Astrocyte of the hippocampus (primary cell): ENCODE measurements at regions not wholly inside any gene's neighbourhood (a gene's known extent, or its start where the extent isn't known, plus 50 kb on each side); places are given as distances from the start of the nearest gene placed in this dataset.

Source experiments
- DNase-seq: peaks from one replicate; pipeline ENCODE4 v3.0.0; 2011; ENCODE audit warnings: low read depth, low spot score

DNA sequence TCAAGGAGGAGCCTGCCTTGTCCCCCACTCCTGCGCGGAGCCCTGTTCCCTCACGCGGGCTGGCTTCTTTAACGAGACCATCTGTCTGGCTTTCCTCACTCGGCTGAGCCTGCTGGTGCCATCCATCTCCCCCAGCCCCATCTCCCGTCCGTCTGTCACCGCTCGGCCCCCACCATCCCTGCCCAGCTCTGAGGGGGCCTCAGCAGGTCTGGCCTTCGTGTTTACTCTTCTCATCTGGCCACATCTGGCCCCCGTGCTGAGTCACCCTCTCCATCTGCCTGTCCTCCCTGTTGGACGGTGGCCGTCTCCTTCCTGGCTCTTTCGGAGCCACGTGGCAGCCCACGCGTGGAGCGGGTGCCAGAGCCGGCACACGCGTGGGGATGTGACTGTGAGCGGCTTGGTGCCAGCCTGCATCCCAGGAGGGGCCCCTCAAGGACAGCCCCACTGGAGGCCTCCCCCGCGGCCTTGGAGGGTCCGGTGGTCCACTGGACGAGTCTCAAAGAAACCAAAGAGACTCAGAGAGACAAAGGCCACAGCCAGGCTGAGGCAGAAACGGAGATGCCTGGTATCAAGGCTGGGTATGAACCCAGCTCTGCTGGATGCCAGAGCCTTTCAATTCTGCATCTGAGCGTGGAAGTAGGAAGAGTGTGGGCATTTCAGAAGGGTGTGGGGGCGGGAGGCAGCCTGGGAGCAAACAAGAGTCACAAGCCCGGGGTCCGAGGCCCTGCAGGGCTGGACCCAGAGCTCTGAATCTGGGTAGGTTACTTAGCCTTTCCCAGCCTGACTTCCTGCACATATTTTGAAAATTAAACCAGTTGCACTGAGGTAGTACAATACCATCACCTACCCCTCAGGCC lies 76.7 kb upstream of the UNC5A start:
- DNase-seq, result no peak

DNA sequence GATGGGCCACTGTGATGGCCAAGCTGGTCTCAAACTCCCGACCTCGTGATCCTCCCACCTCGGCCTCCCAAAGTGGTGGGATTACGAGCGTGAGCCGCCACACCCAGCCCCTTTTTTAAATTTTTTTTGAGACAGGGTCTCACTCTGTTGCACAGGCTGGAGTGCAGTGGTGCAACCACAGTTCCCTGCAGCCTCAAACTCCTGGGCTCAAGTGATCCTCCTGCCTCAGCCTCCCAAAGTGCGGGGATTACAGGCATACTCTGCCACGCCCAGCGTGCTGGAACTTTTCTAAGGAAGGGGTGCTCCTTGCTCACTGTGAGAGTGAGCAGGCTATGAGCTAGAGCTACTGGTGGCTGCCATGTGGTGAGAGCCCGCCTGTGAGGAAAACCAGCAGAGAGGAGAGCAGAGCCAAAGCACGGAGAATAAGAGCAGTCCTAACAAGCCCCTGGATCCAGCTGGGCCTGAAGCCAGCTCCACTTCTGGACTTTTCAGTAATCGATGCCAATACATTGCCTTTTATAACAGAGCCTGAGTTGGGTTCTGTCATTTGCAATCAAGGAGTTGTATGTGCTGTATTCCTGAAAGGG lies 75.5 kb upstream of the UNC5A start:
- DNase-seq, result no peak

GRCh38 chr5:176735383-176736265 lies 74.7 kb upstream of the UNC5A start:
- no peak for DNase-seq

DNA sequence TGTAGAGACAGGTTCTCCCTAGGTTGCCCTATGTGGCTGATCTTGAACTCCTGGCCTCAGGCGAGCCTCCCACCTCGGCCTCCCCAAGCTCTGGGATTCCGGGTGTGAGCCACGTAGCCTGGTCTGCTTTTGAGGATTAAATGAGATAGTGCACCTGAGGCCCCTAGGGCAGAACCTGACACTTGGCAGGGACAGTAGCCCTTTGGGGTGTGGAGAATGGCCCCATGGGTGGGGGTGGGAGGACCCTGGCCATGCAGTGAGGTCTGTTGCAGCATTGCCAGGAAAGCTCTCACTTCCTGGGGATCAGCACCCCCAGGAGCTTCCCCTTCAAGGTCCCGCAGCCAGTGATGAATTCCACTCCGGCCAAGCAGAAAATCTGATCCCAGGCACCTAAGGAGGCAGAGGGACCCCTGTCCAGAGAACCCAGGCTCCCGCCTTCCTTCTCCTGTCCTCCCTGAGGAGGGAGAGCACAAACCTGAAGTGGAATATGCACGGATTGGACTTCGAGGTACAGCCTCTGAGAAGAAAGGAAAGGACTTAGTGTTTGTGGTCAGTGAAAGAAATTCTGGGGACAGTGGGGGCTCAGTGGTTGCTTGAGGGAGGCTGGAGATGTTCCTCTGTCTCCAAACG lies 73.9 kb upstream of the UNC5A start:
- no peak for DNase-seq

DNA sequence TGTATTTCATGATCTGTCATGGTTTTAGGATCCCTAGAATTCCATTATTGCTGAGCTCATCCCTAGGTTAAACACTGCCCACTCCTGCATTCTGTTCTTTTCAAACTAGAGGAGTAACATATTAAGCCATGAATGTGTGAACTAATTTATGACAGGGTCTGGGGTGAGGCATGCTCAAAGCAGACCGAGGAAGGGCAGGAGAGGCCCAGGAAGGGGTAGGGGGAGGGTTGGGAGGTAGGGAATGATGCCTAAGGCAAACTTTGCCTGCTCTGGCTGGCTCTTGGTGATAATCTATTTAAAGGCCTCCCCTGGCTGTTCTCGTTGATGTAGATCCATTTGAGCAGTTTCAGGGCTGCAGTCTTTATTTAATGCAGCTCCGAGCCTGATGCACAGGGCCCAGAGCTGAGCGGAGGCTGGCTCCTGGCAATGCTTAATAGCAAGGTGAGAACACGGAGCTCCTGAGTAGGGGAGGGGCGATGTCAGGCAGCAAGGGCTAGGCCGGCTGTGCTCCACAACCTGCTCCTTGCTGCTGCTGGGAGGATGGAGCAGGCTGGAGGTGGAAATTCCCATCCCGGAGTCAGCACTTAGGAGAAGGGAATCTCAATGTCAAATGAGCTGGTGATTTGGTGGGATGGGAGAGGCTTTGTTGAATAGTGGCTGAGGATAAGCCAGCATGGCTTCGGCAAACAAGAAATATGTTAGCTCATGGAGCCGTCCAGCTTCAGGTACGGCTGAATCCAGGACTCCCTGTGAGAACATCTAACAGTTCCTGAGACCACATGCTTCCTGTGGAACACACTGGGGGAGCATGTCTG lies 73.2 kb upstream of the UNC5A start:
- DNase-seq, result no peak

- no peak for DNase-seq
Observed at GRCh38 chr5:176737746-176738636, 72.4 kb upstream of the UNC5A start.

DNA sequence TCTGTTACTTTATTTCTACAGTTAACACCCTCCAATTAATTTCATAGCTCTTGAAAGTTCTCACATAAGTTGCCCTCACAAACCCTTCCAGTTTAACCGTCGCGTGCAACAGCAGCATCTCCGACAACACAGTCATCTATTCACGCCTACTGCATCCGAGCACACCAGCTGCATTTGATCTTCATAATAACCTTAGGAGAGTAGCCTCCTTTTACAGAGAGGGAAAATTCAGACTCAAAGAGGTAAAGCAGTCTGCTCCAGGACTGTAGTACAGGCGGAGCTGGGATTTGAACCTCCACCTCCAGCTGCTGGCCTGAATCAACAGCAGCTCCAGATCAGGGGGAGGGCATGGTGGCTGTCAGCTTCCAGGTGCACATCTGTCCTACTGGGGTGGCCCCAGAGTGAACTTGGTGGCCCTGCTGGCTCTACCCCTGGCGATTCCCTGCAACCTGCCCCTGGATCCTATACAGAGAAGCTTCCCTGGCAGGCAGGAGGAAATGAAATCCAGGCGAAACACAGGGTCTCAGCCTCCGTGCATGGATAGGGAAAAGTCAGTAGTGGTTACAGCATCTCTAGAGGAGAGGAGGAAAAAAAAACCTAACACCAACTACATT lies 71.6 kb upstream of the UNC5A start:
- no peak for DNase-seq

- no peak for DNase-seq
Observed at GRCh38 chr5:176739461-176740051, 70.8 kb upstream of the UNC5A start.

GRCh38 chr5:176740131-176740701 lies 70.1 kb upstream of the UNC5A start:
- no peak for DNase-seq

DNA sequence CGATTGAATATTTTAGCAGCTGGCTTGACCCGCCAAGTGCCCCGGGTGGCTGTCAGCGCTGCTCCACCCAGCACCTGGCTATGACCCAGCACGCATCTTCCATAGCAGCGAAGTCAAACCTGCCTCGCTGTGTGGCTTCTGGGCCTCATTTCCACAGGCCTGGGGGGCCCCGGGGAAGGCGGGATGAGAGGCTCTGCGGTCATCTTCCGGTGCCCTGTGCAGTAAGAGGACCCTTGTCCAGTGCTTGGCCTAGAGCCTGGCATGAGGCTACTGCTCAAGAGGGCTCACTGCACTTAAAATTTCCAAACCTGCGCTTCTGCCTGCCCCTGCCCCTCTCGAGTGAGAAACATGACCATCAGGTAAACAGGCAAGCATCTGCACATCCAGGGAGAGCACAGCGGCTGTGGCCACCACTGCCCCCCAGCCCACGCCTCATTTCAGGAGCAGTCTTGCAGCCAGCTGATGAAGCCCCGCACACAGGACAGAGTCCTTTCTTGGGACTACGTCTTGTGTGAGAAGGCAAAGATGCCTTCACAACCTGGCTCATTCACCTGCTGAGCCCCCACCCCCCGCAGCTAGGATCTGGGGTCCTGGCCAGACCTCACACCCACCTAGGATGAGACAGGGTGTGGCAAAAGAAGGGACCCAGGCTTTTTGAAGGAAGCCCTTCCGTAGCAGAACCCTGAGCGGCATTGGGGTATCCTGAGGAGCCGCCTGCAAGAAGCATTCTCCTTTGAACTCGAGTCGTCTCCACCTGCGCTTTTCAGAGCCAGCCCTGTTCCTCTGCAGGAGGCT lies 69.5 kb upstream of the UNC5A start:
- no peak for DNase-seq

DNA sequence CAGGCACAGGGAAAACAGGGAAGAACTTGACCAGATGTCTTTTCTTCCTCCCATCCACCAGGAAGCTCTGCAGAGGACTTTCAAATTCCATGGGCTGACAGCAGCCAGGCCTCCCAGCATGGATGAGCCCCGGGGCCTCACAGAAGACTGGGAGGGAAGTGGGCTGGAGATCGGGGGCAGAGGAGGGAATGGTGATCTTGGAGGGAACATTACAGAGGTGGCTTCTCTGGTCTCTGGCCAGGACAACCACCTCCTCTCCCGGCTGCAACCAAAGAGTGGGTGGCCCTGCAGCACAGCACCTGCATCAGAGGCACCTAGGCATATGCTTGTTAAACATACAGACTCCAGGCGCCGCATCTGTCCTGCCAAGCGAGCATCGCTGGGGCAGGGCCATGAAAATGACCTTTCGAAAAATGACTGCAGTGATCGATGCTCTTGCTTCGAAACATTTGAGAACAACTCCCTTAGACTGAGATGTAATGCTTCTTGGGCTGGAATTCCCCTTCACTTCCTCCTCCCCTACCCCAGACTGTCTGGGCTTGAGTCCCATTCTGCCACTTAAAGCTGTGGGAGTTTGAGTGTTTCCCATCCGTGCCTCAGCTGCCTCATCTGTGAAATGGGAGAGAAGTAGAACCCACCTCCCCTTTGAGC lies 68.7 kb upstream of the UNC5A start:
- DNase-seq, result no peak

- no peak for DNase-seq
Observed at GRCh38 chr5:176742246-176743105, 67.9 kb upstream of the UNC5A start.

- peak; percentile 14 for DNase-seq
Observed at GRCh38 chr5:176743136-176743861, 67.1 kb upstream of the UNC5A start.

- DNase-seq, result no peak
Observed at GRCh38 chr5:176743868-176744583, 66.3 kb upstream of the UNC5A start.

DNA sequence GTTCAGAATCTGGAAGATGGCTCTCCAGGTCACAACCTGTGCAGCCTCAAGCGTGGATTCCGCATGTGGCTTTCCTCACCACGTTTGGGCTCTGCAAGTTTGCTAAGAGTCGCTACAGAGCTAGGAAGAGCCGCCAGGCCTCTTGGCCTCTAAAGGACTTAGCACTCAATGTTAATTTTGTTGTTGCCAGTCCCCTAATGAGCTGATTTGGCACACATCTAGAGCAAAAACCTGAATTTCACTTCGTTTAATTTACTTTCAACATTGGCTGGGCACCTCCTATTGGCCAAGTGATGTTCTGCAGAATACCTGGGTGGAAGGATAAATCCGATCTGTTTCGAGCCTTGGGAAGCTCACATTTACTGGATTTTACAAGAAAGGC lies 65.8 kb upstream of the UNC5A start:
- no peak for DNase-seq
